ENCODE measurements at regions not wholly inside any gene's neighbourhood (a gene's known extent, or its start where the extent isn't known, plus 50 kb on each side); places are given as distances from the start of the nearest gene placed in this dataset.

GRCh38 chr9:11471321-11471720 is 858.5 kb upstream of the PTPRD start:
- no peaks in the 10 kb centered on the region for H3K36me3 Mint-ChIP-seq (ENCODE audit: low read depth)
- no peak overlapping the region for H3K27ac Mint-ChIP-seq
- no peak for DNase-seq (ENCODE audit: low spot score)
- H3K4me1 Mint-ChIP-seq (ENCODE audit: low read depth), result no peaks in the 10 kb centered on the region
- H3K27me3 Mint-ChIP-seq (ENCODE audit: low read depth), result no peaks in the 10 kb centered on the region
- H3K9me3 Mint-ChIP-seq, result peaks cover 20% of the 10 kb centered on the region
- no peak overlapping the region for H3K4me3 Mint-ChIP-seq

GRCh38 chr9:11500780-11501179 is 888.0 kb upstream of the PTPRD start:
- Mint-ChIP-seq H3K4me1 (ENCODE audit: low read depth) (no peaks in the 10 kb centered on the region), H3K9me3 (peaks cover 46% of the 10 kb centered on the region), H3K4me3 (no peak overlapping the region), H3K36me3 (ENCODE audit: low read depth) (no peaks in the 10 kb centered on the region), H3K27me3 (ENCODE audit: low read depth) (no peaks in the 10 kb centered on the region), H3K27ac (no peak overlapping the region)
- DNase-seq (ENCODE audit: low spot score), result no peak

- no peak overlapping the region for H3K27ac Mint-ChIP-seq
- no peak for DNase-seq (ENCODE audit: low spot score)
- peaks cover 43% of the 10 kb centered on the region for H3K9me3 Mint-ChIP-seq
- no peak overlapping the region for H3K4me3 Mint-ChIP-seq
- no peaks in the 10 kb centered on the region for H3K4me1 Mint-ChIP-seq (ENCODE audit: low read depth)
- H3K27me3 Mint-ChIP-seq (ENCODE audit: low read depth), result no peaks in the 10 kb centered on the region
- no peaks in the 10 kb centered on the region for H3K36me3 Mint-ChIP-seq (ENCODE audit: low read depth)
Observed at GRCh38 chr9:11506980-11507379, 894.2 kb upstream of the PTPRD start.

GRCh38 chr9:11537566-11537965 is 924.8 kb upstream of the PTPRD start:
- H3K4me1 Mint-ChIP-seq (ENCODE audit: low read depth), result no peaks in the 10 kb centered on the region
- no peak for DNase-seq (ENCODE audit: low spot score)
- H3K27ac Mint-ChIP-seq, result no peak overlapping the region

GRCh38 chr9:11542781-11543180 is 930.0 kb upstream of the PTPRD start:
- H3K27me3 Mint-ChIP-seq (ENCODE audit: low read depth), result no peaks in the 10 kb centered on the region
- H3K36me3 Mint-ChIP-seq (ENCODE audit: low read depth), result no peaks in the 10 kb centered on the region
- H3K4me1 Mint-ChIP-seq (ENCODE audit: low read depth), result no peaks in the 10 kb centered on the region
- H3K9me3 Mint-ChIP-seq, result peaks cover 19% of the 10 kb centered on the region
- H3K27ac Mint-ChIP-seq, result no peak overlapping the region
- DNase-seq (ENCODE audit: low spot score), result no peak
- H3K4me3 Mint-ChIP-seq, result no peak overlapping the region

More at GRCh38 chr9:11537566-11537965, 924.8 kb upstream of the PTPRD start:
- no peak overlapping the region for H3K4me3 Mint-ChIP-seq
- peaks cover 23% of the 10 kb centered on the region for H3K9me3 Mint-ChIP-seq
- no peaks in the 10 kb centered on the region for H3K27me3 Mint-ChIP-seq (ENCODE audit: low read depth)
- no peaks in the 10 kb centered on the region for H3K36me3 Mint-ChIP-seq (ENCODE audit: low read depth)

- H3K4me3 Mint-ChIP-seq, result no peak overlapping the region
- H3K4me1 Mint-ChIP-seq (ENCODE audit: low read depth), result no peaks in the 10 kb centered on the region
- peaks cover 31% of the 10 kb centered on the region for H3K9me3 Mint-ChIP-seq
- no peak overlapping the region for H3K27ac Mint-ChIP-seq
- no peaks in the 10 kb centered on the region for H3K27me3 Mint-ChIP-seq (ENCODE audit: low read depth)
- no peak for DNase-seq (ENCODE audit: low spot score)
- no peaks in the 10 kb centered on the region for H3K36me3 Mint-ChIP-seq (ENCODE audit: low read depth)
Observed at GRCh38 chr9:11546231-11546630, 933.4 kb upstream of the PTPRD start.

- no peaks in the 10 kb centered on the region for H3K4me1 Mint-ChIP-seq (ENCODE audit: low read depth)
- DNase-seq (ENCODE audit: low spot score), result no peak
- no peak overlapping the region for H3K27ac Mint-ChIP-seq
- H3K4me3 Mint-ChIP-seq, result no peak overlapping the region
- H3K9me3 Mint-ChIP-seq, result peaks cover 34% of the 10 kb centered on the region
- no peaks in the 10 kb centered on the region for H3K27me3 Mint-ChIP-seq (ENCODE audit: low read depth)
- H3K36me3 Mint-ChIP-seq (ENCODE audit: low read depth), result no peaks in the 10 kb centered on the region
Observed at GRCh38 chr9:11549311-11549794, 936.6 kb upstream of the PTPRD start.

- no peak for DNase-seq (ENCODE audit: low spot score)
- H3K36me3 Mint-ChIP-seq (ENCODE audit: low read depth), result no peaks in the 10 kb centered on the region
- peaks cover 38% of the 10 kb centered on the region for H3K9me3 Mint-ChIP-seq
- no peaks in the 10 kb centered on the region for H3K27me3 Mint-ChIP-seq (ENCODE audit: low read depth)
- no peak overlapping the region for H3K27ac Mint-ChIP-seq
- H3K4me3 Mint-ChIP-seq, result no peak overlapping the region
- no peaks in the 10 kb centered on the region for H3K4me1 Mint-ChIP-seq (ENCODE audit: low read depth)
Observed at GRCh38 chr9:11551106-11551505, 938.3 kb upstream of the PTPRD start.

GRCh38 chr9:11558043-11558442 is 945.2 kb upstream of the PTPRD start:
- Mint-ChIP-seq H3K36me3 (ENCODE audit: low read depth) (no peaks in the 10 kb centered on the region), H3K4me3 (no peak overlapping the region), H3K9me3 (peaks cover 39% of the 10 kb centered on the region), H3K4me1 (ENCODE audit: low read depth) (no peaks in the 10 kb centered on the region), H3K27me3 (ENCODE audit: low read depth) (no peaks in the 10 kb centered on the region), H3K27ac (no peak overlapping the region)
- DNase-seq (ENCODE audit: low spot score), result no peak

GRCh38 chr9:11559001-11559776 is 946.4 kb upstream of the PTPRD start:
- Mint-ChIP-seq H3K27ac (no peak overlapping the region), H3K36me3 (ENCODE audit: low read depth) (no peaks in the 10 kb centered on the region), H3K4me1 (ENCODE audit: low read depth) (no peaks in the 10 kb centered on the region), H3K27me3 (ENCODE audit: low read depth) (no peaks in the 10 kb centered on the region), H3K4me3 (no peak overlapping the region), H3K9me3 (peaks cover 43% of the 10 kb centered on the region)
- no peak for DNase-seq (ENCODE audit: low spot score)

GRCh38 chr9:11577522-11577921 is 964.7 kb upstream of the PTPRD start:
- H3K4me1 Mint-ChIP-seq (ENCODE audit: low read depth), result no peaks in the 10 kb centered on the region
- H3K9me3 Mint-ChIP-seq, result peaks cover 34% of the 10 kb centered on the region
- no peak for DNase-seq (ENCODE audit: low spot score)
- no peaks in the 10 kb centered on the region for H3K27me3 Mint-ChIP-seq (ENCODE audit: low read depth)
- no peak overlapping the region for H3K4me3 Mint-ChIP-seq
- H3K27ac Mint-ChIP-seq, result no peak overlapping the region
- H3K36me3 Mint-ChIP-seq (ENCODE audit: low read depth), result no peaks in the 10 kb centered on the region

- Mint-ChIP-seq H3K27ac (no peak overlapping the region), H3K9me3 (peaks cover 29% of the 10 kb centered on the region), H3K4me1 (ENCODE audit: low read depth) (no peaks in the 10 kb centered on the region), H3K36me3 (ENCODE audit: low read depth) (no peaks in the 10 kb centered on the region), H3K27me3 (ENCODE audit: low read depth) (no peaks in the 10 kb centered on the region), H3K4me3 (no peak overlapping the region)
- DNase-seq (ENCODE audit: low spot score), result no peak
Observed at GRCh38 chr9:11595756-11596155, 983.0 kb upstream of the PTPRD start.

GRCh38 chr9:11618241-11618805 is 1005.5 kb upstream of the PTPRD start:
- DNase-seq (ENCODE audit: low spot score), result no peak
- no peaks in the 10 kb centered on the region for H3K27me3 Mint-ChIP-seq (ENCODE audit: low read depth)
- H3K9me3 Mint-ChIP-seq, result peaks cover 49% of the 10 kb centered on the region
- H3K4me1 Mint-ChIP-seq (ENCODE audit: low read depth), result no peaks in the 10 kb centered on the region
- H3K4me3 Mint-ChIP-seq, result no peak overlapping the region
- no peak overlapping the region for H3K27ac Mint-ChIP-seq
- peaks cover 3% of the 10 kb centered on the region for H3K36me3 Mint-ChIP-seq (ENCODE audit: low read depth)

GRCh38 chr9:11632691-11633090 is 1019.9 kb upstream of the PTPRD start:
- Mint-ChIP-seq H3K27ac (no peak overlapping the region), H3K9me3 (peaks cover 38% of the 10 kb centered on the region), H3K36me3 (ENCODE audit: low read depth) (no peaks in the 10 kb centered on the region), H3K27me3 (ENCODE audit: low read depth) (no peaks in the 10 kb centered on the region), H3K4me3 (no peak overlapping the region), H3K4me1 (ENCODE audit: low read depth) (no peaks in the 10 kb centered on the region)
- DNase-seq (ENCODE audit: low spot score), result no peak
